AG10803 (cell line): ENCODE measurements at regions not wholly inside any gene's neighbourhood (a gene's known extent, or its start where the extent isn't known, plus 50 kb on each side); places are given as distances from the start of the nearest gene placed in this dataset.

ENCODE experiments used
- DNase-seq: peaks from one replicate; pipeline ENCODE4 v3.0.0; 2010; ENCODE audit warnings: low read depth
- H3K4me3 ChIP-seq: 2 replicates; pipeline ENCODE4 v1.5.1; 2011; ENCODE audit warnings: mild to moderate bottlenecking, low read length, control low read depth
- CTCF ChIP-seq: conservative IDR thresholded peaks from 2 replicates; pipeline ENCODE4 v1.5.1; 2011; ENCODE audit warnings: mild to moderate bottlenecking, low read length, control low read depth, inconsistent platforms

- H3K4me3 ChIP-seq, result no peak overlapping the region
- no peak for DNase-seq
- no peak for TF ChIP-seq CTCF
Observed at GRCh38 chr10:118153287-118153686, 106.5 kb upstream of the RAB11FIP2 start.

- no peak for TF ChIP-seq CTCF
- DNase-seq, result no peak
- no peak overlapping the region for H3K4me3 ChIP-seq
Observed at GRCh38 chr10:118151461-118151860, 104.7 kb upstream of the RAB11FIP2 start.

- no peak for TF ChIP-seq CTCF
- H3K4me3 ChIP-seq, result no peak overlapping the region
- no peak for DNase-seq
Observed at GRCh38 chr10:118148247-118148646, 101.5 kb upstream of the RAB11FIP2 start.

- no peak overlapping the region for H3K4me3 ChIP-seq
- no peak for DNase-seq
- no peak for TF ChIP-seq CTCF
Observed at GRCh38 chr10:118145256-118145655, 98.5 kb upstream of the RAB11FIP2 start.

GRCh38 chr10:118141471-118141870 lies 94.7 kb upstream of the RAB11FIP2 start:
- H3K4me3 ChIP-seq, result no peak overlapping the region
- DNase-seq, result no peak
- TF ChIP-seq CTCF, result no peak

DNA sequence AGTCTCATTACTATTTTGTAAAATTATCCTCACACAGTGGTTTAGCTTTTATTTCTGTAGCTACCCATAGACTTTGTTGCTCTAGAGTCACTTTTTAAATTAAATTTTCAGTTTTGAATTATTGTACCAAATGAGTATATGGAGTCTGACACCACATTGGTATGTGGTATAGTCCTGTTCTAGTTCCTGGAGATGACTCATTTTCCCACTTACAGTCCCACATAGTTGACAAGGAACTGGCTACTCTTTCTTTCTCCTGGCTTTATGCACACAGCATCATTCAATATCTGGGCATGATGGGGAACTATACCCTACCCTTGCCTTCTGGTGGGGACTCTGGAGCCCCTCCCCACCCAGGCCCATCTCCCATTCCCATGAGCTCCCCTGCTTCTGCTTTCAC lies 92.6 kb upstream of the RAB11FIP2 start:
- TF ChIP-seq CTCF, result no peak

GRCh38 chr10:118128675-118129074 lies 81.9 kb upstream of the RAB11FIP2 start:
- no peak for DNase-seq
- TF ChIP-seq CTCF, result no peak
- H3K4me3 ChIP-seq, result no peak overlapping the region

More for the DNA sequence above, 92.6 kb upstream of the RAB11FIP2 start:
- DNase-seq, result peak; percentile 56
- no peak overlapping the region for H3K4me3 ChIP-seq
